A673 (cell line): ENCODE measurements at regions not wholly inside any gene's neighbourhood (a gene's known extent, or its start where the extent isn't known, plus 50 kb on each side); places are given as distances from the start of the nearest gene placed in this dataset.

Source experiments
- CTCF ChIP-seq: fragments of 300-800, 200-600 bp; sonication (generic); conservative IDR thresholded peaks from 2 replicates; pipeline ENCODE4 v1.5.1; 2017; ENCODE audit warnings: low read depth, mild to moderate bottlenecking, antibody characterized with exemption, low read length, moderate library complexity, mixed read lengths
- EZH2 ChIP-seq: fragments of 200-600 bp; sonication (generic); IDR thresholded peaks from 2 replicates; pipeline ENCODE4 v1.6.1; 2017; ENCODE audit warnings: borderline replicate concordance, low read depth, mild to moderate bottlenecking, mixed read lengths, antibody characterized with exemption, low read length; ENCODE audit not compliant: poor library complexity, severe bottlenecking

DNA sequence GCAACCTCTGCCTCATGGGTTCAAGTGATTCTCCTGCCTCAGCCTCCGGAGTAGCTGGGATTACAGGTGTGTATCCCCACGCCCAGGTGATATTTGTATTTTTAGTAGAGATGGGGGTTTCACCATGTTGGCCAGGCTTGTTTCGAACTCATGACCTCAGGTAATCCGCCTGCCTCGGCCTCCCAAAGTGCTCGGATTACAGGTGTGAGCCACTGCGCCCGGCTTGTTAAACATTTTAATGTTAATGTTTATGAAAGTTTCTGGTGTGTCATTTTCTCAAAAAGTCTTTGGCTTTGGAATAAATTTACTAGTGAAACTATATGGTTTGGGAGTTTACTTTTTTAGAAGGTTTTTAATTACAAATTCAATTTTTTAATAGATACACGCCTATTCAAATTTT is 698.8 kb downstream of the MECOM start:
- TF ChIP-seq CTCF (no peak), EZH2 (no peak)
